NB4 (cell line): ENCODE measurements at regions not wholly inside any gene's neighbourhood (a gene's known extent, or its start where the extent isn't known, plus 50 kb on each side); places are given as distances from the start of the nearest gene placed in this dataset.

ENCODE experiments used
- MYC ChIP-seq: IDR thresholded peaks from 2 replicates; pipeline ENCODE4 v1.6.1; 2011; ENCODE audit warnings: low read depth, low read length
- POLR2A ChIP-seq: IDR thresholded peaks from 2 replicates; pipeline ENCODE4 v1.6.1; 2011; ENCODE audit warnings: mild to moderate bottlenecking; ENCODE audit not compliant: insufficient read length; ENCODE audit errors: extremely low read depth
- TF ChIP-seq, protein P1 (sequence below): IDR thresholded peaks from one replicate; pipeline ENCODE4 v1.5.1; 2012; ENCODE audit warnings: low read depth, low read length
- TF ChIP-seq, protein P2 (sequence below): IDR thresholded peaks from 2 replicates; pipeline ENCODE4 v1.6.1; 2011; ENCODE audit warnings: low read depth, low read length

DNA sequence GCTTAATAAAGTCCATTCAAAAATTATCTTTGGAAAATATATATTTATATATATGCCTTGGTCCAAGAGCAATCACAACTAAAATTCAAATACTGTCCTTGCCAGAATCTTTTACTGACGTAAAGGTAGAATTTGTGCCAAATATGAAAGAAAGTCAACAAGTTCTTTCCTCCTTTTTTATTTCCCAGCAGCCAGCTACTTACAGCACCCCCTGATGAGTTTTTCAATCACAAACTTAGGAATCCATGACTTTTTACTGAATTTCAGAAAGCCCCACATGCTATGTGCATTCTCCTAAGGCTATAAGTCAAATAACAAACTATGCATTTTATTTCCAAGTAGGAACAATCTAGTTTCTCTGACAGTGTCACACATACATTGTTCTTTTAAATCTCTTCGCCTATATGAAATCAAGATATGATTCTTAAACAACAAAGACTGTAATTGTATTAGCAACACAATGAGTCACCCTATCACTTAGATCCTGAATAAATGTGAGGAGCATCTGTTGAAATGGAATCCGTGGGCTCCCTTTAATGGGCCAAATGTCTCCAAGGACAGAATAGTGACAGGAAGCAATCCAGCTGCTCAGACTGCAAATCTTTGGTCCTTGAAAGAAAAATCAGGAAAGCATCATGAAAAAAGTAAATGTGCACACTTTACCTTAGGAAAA is 271.4 kb downstream of the DUSP6 start:
- TF ChIP-seq, protein P1, sequence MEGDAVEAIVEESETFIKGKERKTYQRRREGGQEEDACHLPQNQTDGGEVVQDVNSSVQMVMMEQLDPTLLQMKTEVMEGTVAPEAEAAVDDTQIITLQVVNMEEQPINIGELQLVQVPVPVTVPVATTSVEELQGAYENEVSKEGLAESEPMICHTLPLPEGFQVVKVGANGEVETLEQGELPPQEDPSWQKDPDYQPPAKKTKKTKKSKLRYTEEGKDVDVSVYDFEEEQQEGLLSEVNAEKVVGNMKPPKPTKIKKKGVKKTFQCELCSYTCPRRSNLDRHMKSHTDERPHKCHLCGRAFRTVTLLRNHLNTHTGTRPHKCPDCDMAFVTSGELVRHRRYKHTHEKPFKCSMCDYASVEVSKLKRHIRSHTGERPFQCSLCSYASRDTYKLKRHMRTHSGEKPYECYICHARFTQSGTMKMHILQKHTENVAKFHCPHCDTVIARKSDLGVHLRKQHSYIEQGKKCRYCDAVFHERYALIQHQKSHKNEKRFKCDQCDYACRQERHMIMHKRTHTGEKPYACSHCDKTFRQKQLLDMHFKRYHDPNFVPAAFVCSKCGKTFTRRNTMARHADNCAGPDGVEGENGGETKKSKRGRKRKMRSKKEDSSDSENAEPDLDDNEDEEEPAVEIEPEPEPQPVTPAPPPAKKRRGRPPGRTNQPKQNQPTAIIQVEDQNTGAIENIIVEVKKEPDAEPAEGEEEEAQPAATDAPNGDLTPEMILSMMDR, result no peak
- TF ChIP-seq, protein P2, sequence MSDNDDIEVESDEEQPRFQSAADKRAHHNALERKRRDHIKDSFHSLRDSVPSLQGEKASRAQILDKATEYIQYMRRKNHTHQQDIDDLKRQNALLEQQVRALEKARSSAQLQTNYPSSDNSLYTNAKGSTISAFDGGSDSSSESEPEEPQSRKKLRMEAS, result no peak
- no peak for TF ChIP-seq POLR2A
- TF ChIP-seq MYC, result no peak
